ENCODE measurements at regions not wholly inside any gene's neighbourhood (a gene's known extent, or its start where the extent isn't known, plus 50 kb on each side); places are given as distances from the start of the nearest gene placed in this dataset.

- TF ChIP-seq CTCF (conservative IDR thresholded peaks at IDR 0.05; ENCODE audit: low read depth in 2 of 2) = no peak
- TF ChIP-seq EZH2 (IDR thresholded peaks at IDR 0.05; ENCODE audit: low read depth, unreplicated experiment) = no peak
- no peak for TF ChIP-seq ZNF331 (CRISPR knock-in tag; IDR thresholded peaks at IDR 0.05; ENCODE audit: low read depth)
- TF ChIP-seq REST (IDR thresholded peaks at IDR 0.05; ENCODE audit: unreplicated experiment) = no peak
- TF ChIP-seq POLR2AphosphoS5 (IDR thresholded peaks at IDR 0.05; ENCODE audit: low read depth) = no peak
Measured at GRCh38 chr15:37528432-37528831, 406.0 kb upstream of the TMCO5A start.

Data from GM23338 (cell line).